HepG2 (cell line): ENCODE measurements at regions not wholly inside any gene's neighbourhood (a gene's known extent, or its start where the extent isn't known, plus 50 kb on each side); places are given as distances from the start of the nearest gene placed in this dataset.

Experiments used
- ATAC-seq: fragments of 200-7000 bp; cut with Tn5 transposase; 3 replicates; pipeline ENCODE4 v1.9.1; 2020; ENCODE audit warnings: mild to moderate bottlenecking, moderate library complexity
- BruUV-seq: library from RNA; stranded (reverse); fragments of 400-500 nt; replicated peaks from 2 replicates; lab custom pipeline; 2021; lab: Mats Ljungman, UMichigan
- CTCF ChIA-PET: fragments of 300-600 bp; formaldehyde crosslinking; extraction: SDS; loops from one replicate; lab custom pipeline; 2021; ENCODE audit warnings: low total read pairs, inconsistent platforms, low intra/inter-chr PET ratio; lab: Yijun Ruan, JAX
- POLR2A ChIA-PET: fragments of 350-600 bp; sonication (Branson Sonifier 250); formaldehyde crosslinking; loops from one replicate; lab custom pipeline; 2020; ENCODE audit warnings: antibody characterized with exemption, inconsistent platforms; lab: Yijun Ruan, JAX
- DNase-seq: peaks from one replicate; pipeline ENCODE4 v3.0.0-alpha.2; 2015; ENCODE audit warnings: low spot score
- FAIRE-seq: peaks from 3 replicates; lab custom pipeline; 2011; peaks lifted over from hg19 to GRCh38; lab: Jason Lieb, UNC
- H2AFZ ChIP-seq: one replicate; pipeline ENCODE4 v1.6.1; 2011; ENCODE audit warnings: low read length, inconsistent platforms
- H3K27ac ChIP-seq: fragments of 300-600 bp; 3 replicates; pipeline ENCODE4 v1.8.0; 2011; ENCODE audit warnings: mixed run types, mild to moderate bottlenecking, mixed read lengths, low read length, inconsistent platforms; ENCODE audit not compliant: insufficient read depth; ENCODE audit errors: extremely low read length
- H3K27me3 ChIP-seq, 2 experiments: fragments of 200-600 bp in 1 of 2; 2 replicates in 1 of 2; 3 replicates in 1 of 2; pipeline versions ENCODE4 v1.6.0 to v1.8.0; 2011; ENCODE audit warnings: low read length in 2 of 2, mild to moderate bottlenecking in 2 of 2, moderate library complexity in 2 of 2, inconsistent platforms in 1 of 2; ENCODE audit not compliant: insufficient read depth in 2 of 2, control insufficient read depth in 1 of 2
- H3K36me3 ChIP-seq, 2 experiments: fragments of 200-600 bp in 1 of 2; replicated peaks in 1 of 2; 2 replicates in 1 of 2; 3 replicates in 1 of 2; pipeline versions ENCODE4 v1.5.1 to v1.8.0; 2011; ENCODE audit warnings: low read length in 2 of 2, inconsistent platforms in 1 of 2; ENCODE audit not compliant: insufficient read depth in 2 of 2, control insufficient read depth in 1 of 2
- H3K4me1 ChIP-seq: 2 replicates; pipeline ENCODE4 v1.5.1; 2012; ENCODE audit warnings: low read length, inconsistent platforms; ENCODE audit not compliant: insufficient read depth
- H3K4me2 ChIP-seq: 2 replicates; pipeline ENCODE4 v1.6.0; 2011; ENCODE audit warnings: low read depth, low read length, inconsistent platforms
- H3K4me3 ChIP-seq, 3 experiments: fragments of 200-600 bp in 1 of 3; sonication (generic), shearing (Covaris generic) in 1 of 3; replicated peaks in 1 of 3; 2 replicates each; pipeline ENCODE4 v1.5.1; 2011 to 2016; ENCODE audit warnings: low read length in 3 of 3, inconsistent platforms in 2 of 3, low read depth in 2 of 3, mild to moderate bottlenecking in 2 of 3, control low read depth in 1 of 3, mixed read lengths in 1 of 3; ENCODE audit not compliant: insufficient read depth in 1 of 3
- H3K79me2 ChIP-seq: one replicate; pipeline ENCODE4 v1.6.1; 2011; ENCODE audit warnings: low read length, inconsistent platforms; ENCODE audit not compliant: insufficient read depth
- H3K9ac ChIP-seq: 2 replicates; pipeline ENCODE4 v1.6.0; 2011; ENCODE audit warnings: mild to moderate bottlenecking, low read depth, low read length, inconsistent platforms; ENCODE audit not compliant: insufficient read depth
- H3K9me3 ChIP-seq: 2 replicates; pipeline ENCODE4 v1.5.1; 2012; ENCODE audit warnings: mild to moderate bottlenecking, low read length
- H4K20me1 ChIP-seq: 2 replicates; pipeline ENCODE4 v1.6.0; 2011; ENCODE audit warnings: inconsistent platforms, mild to moderate bottlenecking, low read length, moderate library complexity; ENCODE audit not compliant: insufficient read depth
- DNMT1 ChIP-seq: sonication (generic); formaldehyde crosslinking; IDR thresholded peaks from 2 replicates; pipeline ENCODE4 v1.5.1; 2020; ENCODE audit warnings: mild to moderate bottlenecking, missing genetic modification reagents
- ETV5 ChIP-seq: IDR thresholded peaks from 2 replicates; pipeline ENCODE4 v1.6.1; 2018; ENCODE audit warnings: missing biosample characterization, missing genetic modification reagents, inconsistent platforms, borderline replicate concordance
- HHEX ChIP-seq: IDR thresholded peaks from 2 replicates; pipeline ENCODE4 v1.6.1; 2016; ENCODE audit warnings: control low read depth
- SUZ12 ChIP-seq: fragments of 150-350 bp; IDR thresholded peaks from 2 replicates; pipeline ENCODE4 v1.6.1; 2014; ENCODE audit warnings: low read depth, low read length
- ZFP91 ChIP-seq: sonication (generic); formaldehyde crosslinking; IDR thresholded peaks from 2 replicates; pipeline ENCODE4 v1.9.0; 2022; ENCODE audit warnings: missing genetic modification reagents, mild to moderate bottlenecking, borderline replicate concordance
- WGBS: methylation state at CpG from one replicate; pipeline ENCODE4 v1.1.6; 2017; ENCODE audit warnings: low lambda C conversion rate; 5-methylcytosine and 5-hydroxymethylcytosine counted together
- in situ Hi-C: cut with HindIII; loops from 2 replicates; pipeline ENCODE4 v1.10.0; 2017; ENCODE audit warnings: low pct_unique_long_range_greater_than_20kb; ENCODE audit not compliant: extremely low pct_ligation_motif_present
- intact Hi-C: fragments of 100-400 bp; cut with micrococcal nuclease; formaldehyde crosslinking; loops from one replicate; pipeline ENCODE4 v1.10.0; 2022; ENCODE audit not compliant: unreplicated experiment

- TF ChIP-seq HHEX (CRISPR knock-in tag) (no peak), DNMT1 (no peak), ETV5 (CRISPR knock-in tag) (no peak)
Observed at GRCh38 chr10:59008452-59008851, 168.0 kb upstream of the PHYHIPL start (continued).

GRCh38 chr10:59011972-59012632 is 164.3 kb upstream of the PHYHIPL start:
- no peaks in the 10 kb centered on the region for H3K79me2 ChIP-seq
- no TSS peak for BruUV-seq
- ChIA-PET CTCF (no interaction called here), POLR2A (interaction anchor here (0.9 to 1.3 kb wide), 4 partner anchors 45 to 167 kb away, joined by 3 to 5 read pairs (median 3); partner anchors contain the start of gene PHYHIPL)
- no peaks in the 10 kb centered on the region for H3K27me3 ChIP-seq
- TF ChIP-seq SUZ12: no peak
- no peak for TF ChIP-seq ZFP91
- intact Hi-C loops: no loop called here
- H3K27ac ChIP-seq: no peak overlapping the region
- no peak overlapping the region for H2AFZ ChIP-seq
- DNase-seq (no peak), ATAC-seq (no peak), FAIRE-seq (no peak)
- H3K4me2 ChIP-seq: no peak overlapping the region
- no peak overlapping the region for H3K4me3 ChIP-seq
- in situ Hi-C loops: no loop called here
- peaks cover 46% of the 10 kb centered on the region for H3K4me1 ChIP-seq
- WGBS: 95% methylated on average over 7 of the region's 7 CpGs
- no peaks in the 10 kb centered on the region for H3K36me3 ChIP-seq
- H3K9ac ChIP-seq: no peak overlapping the region
- H3K9me3 ChIP-seq: no peaks in the 10 kb centered on the region
- no peaks in the 10 kb centered on the region for H4K20me1 ChIP-seq
